ENCODE measurements at regions not wholly inside any gene's neighbourhood (a gene's known extent, or its start where the extent isn't known, plus 50 kb on each side); places are given as distances from the start of the nearest gene placed in this dataset.

- Mint-ChIP-seq H3K27ac (no peak overlapping the region), H3K4me1 (peaks cover 6% of the 10 kb centered on the region), H3K4me3 (no peak overlapping the region), H3K27me3 (no peaks in the 10 kb centered on the region), H3K36me3 (no peaks in the 10 kb centered on the region), H3K9me3 (peaks cover 3% of the 10 kb centered on the region)
- ATAC-seq: no peak
These were observed 136.3 kb upstream of the ESR1 start for GRCh38 chr6:151671195-151671594.

- H3K36me3 Mint-ChIP-seq: no peaks in the 10 kb centered on the region
- H3K27ac Mint-ChIP-seq: no peak overlapping the region
- no peak for ATAC-seq
- no peak overlapping the region for H3K4me3 Mint-ChIP-seq
- H3K4me1 Mint-ChIP-seq: peaks cover 6% of the 10 kb centered on the region
- H3K9me3 Mint-ChIP-seq: peaks cover 3% of the 10 kb centered on the region
- no peaks in the 10 kb centered on the region for H3K27me3 Mint-ChIP-seq
These were observed 132.9 kb upstream of the ESR1 start for GRCh38 chr6:151674578-151674977.

GRCh38 chr6:151675746-151676459 is 131.6 kb upstream of the ESR1 start:
- peak; percentile 81 for ATAC-seq
- Mint-ChIP-seq H3K4me1 (peaks cover 8% of the 10 kb centered on the region), H3K27me3 (no peaks in the 10 kb centered on the region), H3K27ac (no peak overlapping the region), H3K4me3 (no peak overlapping the region), H3K36me3 (no peaks in the 10 kb centered on the region), H3K9me3 (peaks cover 3% of the 10 kb centered on the region)

- H3K4me3 Mint-ChIP-seq: no peak overlapping the region
These were observed 131.0 kb upstream of the ESR1 start for GRCh38 chr6:151676460-151676945.

GRCh38 chr6:151677404-151677803 is 130.1 kb upstream of the ESR1 start:
- no peaks in the 10 kb centered on the region for H3K36me3 Mint-ChIP-seq

More at GRCh38 chr6:151676460-151676945, 131.0 kb upstream of the ESR1 start:
- H3K27me3 Mint-ChIP-seq: no peaks in the 10 kb centered on the region
- H3K27ac Mint-ChIP-seq: no peak overlapping the region
- peaks cover 14% of the 10 kb centered on the region for H3K4me1 Mint-ChIP-seq
- no peak for ATAC-seq
- H3K9me3 Mint-ChIP-seq: no peaks in the 10 kb centered on the region
- H3K36me3 Mint-ChIP-seq: no peaks in the 10 kb centered on the region

GRCh38 chr6:151679081-151679480 is 128.4 kb upstream of the ESR1 start:
- H3K4me3 Mint-ChIP-seq: no peak overlapping the region
- no peaks in the 10 kb centered on the region for H3K36me3 Mint-ChIP-seq
- ATAC-seq: no peak
- no peaks in the 10 kb centered on the region for H3K9me3 Mint-ChIP-seq
- H3K4me1 Mint-ChIP-seq: peaks cover 21% of the 10 kb centered on the region
- H3K27me3 Mint-ChIP-seq: peaks cover 9% of the 10 kb centered on the region
- H3K27ac Mint-ChIP-seq: no peak overlapping the region

More at GRCh38 chr6:151677404-151677803, 130.1 kb upstream of the ESR1 start:
- H3K27ac Mint-ChIP-seq: no peak overlapping the region
- H3K4me3 Mint-ChIP-seq: no peak overlapping the region
- H3K9me3 Mint-ChIP-seq: no peaks in the 10 kb centered on the region
- no peaks in the 10 kb centered on the region for H3K27me3 Mint-ChIP-seq
- no peak for ATAC-seq
- peaks cover 21% of the 10 kb centered on the region for H3K4me1 Mint-ChIP-seq

GRCh38 chr6:151679941-151680340 is 127.5 kb upstream of the ESR1 start:
- H3K4me1 Mint-ChIP-seq: peaks cover 21% of the 10 kb centered on the region
- no peak for ATAC-seq
- no peaks in the 10 kb centered on the region for H3K9me3 Mint-ChIP-seq
- no peak overlapping the region for H3K4me3 Mint-ChIP-seq
- no peak overlapping the region for H3K27ac Mint-ChIP-seq
- peaks cover 9% of the 10 kb centered on the region for H3K27me3 Mint-ChIP-seq
- no peaks in the 10 kb centered on the region for H3K36me3 Mint-ChIP-seq

- H3K36me3 Mint-ChIP-seq: no peaks in the 10 kb centered on the region
- H3K4me3 Mint-ChIP-seq: no peak overlapping the region
These were observed 126.5 kb upstream of the ESR1 start for GRCh38 chr6:151680846-151681432.

GRCh38 chr6:151681433-151682059 is 125.9 kb upstream of the ESR1 start:
- no peak overlapping the region for H3K27ac Mint-ChIP-seq
- H3K4me3 Mint-ChIP-seq: peak overlapping the region; percentile 36
- no peaks in the 10 kb centered on the region for H3K9me3 Mint-ChIP-seq
- no peaks in the 10 kb centered on the region for H3K36me3 Mint-ChIP-seq
- H3K4me1 Mint-ChIP-seq: peaks cover 15% of the 10 kb centered on the region
- H3K27me3 Mint-ChIP-seq: peaks cover 9% of the 10 kb centered on the region
- ATAC-seq: no peak

More at GRCh38 chr6:151680846-151681432, 126.5 kb upstream of the ESR1 start:
- Mint-ChIP-seq H3K9me3 (no peaks in the 10 kb centered on the region), H3K4me1 (peaks cover 16% of the 10 kb centered on the region), H3K27me3 (peaks cover 9% of the 10 kb centered on the region), H3K27ac (no peak overlapping the region)
- ATAC-seq: no peak

GRCh38 chr6:151682251-151682650 is 125.2 kb upstream of the ESR1 start:
- Mint-ChIP-seq H3K9me3 (no peaks in the 10 kb centered on the region), H3K27me3 (peaks cover 9% of the 10 kb centered on the region), H3K36me3 (no peaks in the 10 kb centered on the region), H3K27ac (no peak overlapping the region), H3K4me3 (no peak overlapping the region), H3K4me1 (peaks cover 15% of the 10 kb centered on the region)
- ATAC-seq: no peak

- Mint-ChIP-seq H3K4me3 (no peak overlapping the region), H3K27me3 (peaks cover 9% of the 10 kb centered on the region), H3K4me1 (peaks cover 15% of the 10 kb centered on the region), H3K9me3 (no peaks in the 10 kb centered on the region), H3K36me3 (no peaks in the 10 kb centered on the region), H3K27ac (no peak overlapping the region)
- ATAC-seq: no peak
These were observed 124.6 kb upstream of the ESR1 start for GRCh38 chr6:151682922-151683321.

- Mint-ChIP-seq H3K4me3 (no peak overlapping the region), H3K27ac (no peak overlapping the region), H3K36me3 (no peaks in the 10 kb centered on the region), H3K4me1 (peaks cover 15% of the 10 kb centered on the region), H3K9me3 (no peaks in the 10 kb centered on the region), H3K27me3 (peaks cover 9% of the 10 kb centered on the region)
- no peak for ATAC-seq
These were observed 124.1 kb upstream of the ESR1 start for GRCh38 chr6:151683381-151683780.

- no peaks in the 10 kb centered on the region for H3K9me3 Mint-ChIP-seq
- H3K4me3 Mint-ChIP-seq: no peak overlapping the region
- peaks cover 28% of the 10 kb centered on the region for H3K4me1 Mint-ChIP-seq
- H3K27me3 Mint-ChIP-seq: no peaks in the 10 kb centered on the region
- peak overlapping the region; percentile 96 for H3K27ac Mint-ChIP-seq
- H3K36me3 Mint-ChIP-seq: no peaks in the 10 kb centered on the region
- no peak for ATAC-seq
These were observed 117.8 kb upstream of the ESR1 start for GRCh38 chr6:151689499-151690201.

GRCh38 chr6:151690303-151690702 is 117.2 kb upstream of the ESR1 start:
- peaks cover 28% of the 10 kb centered on the region for H3K4me1 Mint-ChIP-seq
- peak overlapping the region; percentile 96 for H3K27ac Mint-ChIP-seq
- no peaks in the 10 kb centered on the region for H3K27me3 Mint-ChIP-seq
- H3K9me3 Mint-ChIP-seq: no peaks in the 10 kb centered on the region
- peak overlapping the region; percentile 78 for H3K4me3 Mint-ChIP-seq
- ATAC-seq: peak; percentile 73
- H3K36me3 Mint-ChIP-seq: no peaks in the 10 kb centered on the region
